ENCODE measurements at regions not wholly inside any gene's neighbourhood (a gene's known extent, or its start where the extent isn't known, plus 50 kb on each side); places are given as distances from the start of the nearest gene placed in this dataset.

DNA sequence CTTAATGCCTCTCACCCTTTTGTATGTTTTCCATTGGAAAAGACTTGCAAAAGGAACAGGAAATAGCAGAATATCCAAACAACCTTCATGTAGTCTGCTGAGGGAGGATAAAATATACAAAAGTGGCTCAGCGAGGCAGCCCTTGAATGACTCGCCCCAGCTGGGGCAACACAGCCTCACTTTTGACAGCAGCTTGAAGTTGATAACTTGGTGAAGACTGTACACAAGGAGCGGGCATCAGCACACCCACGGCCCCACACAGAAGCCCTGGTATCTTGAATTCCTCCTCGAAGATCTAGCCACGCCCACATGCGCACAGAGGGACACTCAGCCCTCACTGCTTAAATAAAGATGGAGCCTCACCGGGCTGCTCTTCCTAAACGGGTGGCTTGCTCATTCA is 161.0 kb downstream of the IRS1 start (continued):
- no peak for TF ChIP-seq ESRRA (IDR thresholded peaks at IDR 0.05; ENCODE audit: borderline replicate concordance, low read length)

DNA sequence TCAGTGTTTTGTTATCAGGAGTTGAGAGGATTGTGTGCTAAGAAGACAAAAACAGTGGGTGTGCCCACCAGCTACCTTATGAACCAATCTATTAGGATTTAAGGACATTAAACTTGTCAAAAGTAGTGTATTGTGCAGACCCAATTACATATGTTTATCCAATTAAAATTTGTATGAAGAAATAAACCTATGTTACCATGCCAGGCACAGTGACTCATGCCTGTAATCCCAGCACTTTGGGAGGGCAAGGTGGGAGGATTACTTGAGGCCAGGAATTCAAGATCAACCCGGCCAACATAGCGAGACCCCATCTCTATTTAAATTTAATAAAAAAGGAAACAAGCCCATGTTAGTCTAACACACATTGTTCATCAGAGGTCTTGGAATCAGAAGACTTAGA is 162.2 kb downstream of the IRS1 start:
- H3K9me3 ChIP-seq = peaks cover 18% of the 10 kb centered on the region; the same call in 1 of the 3 replicates
- ChIA-PET CTCF (no interaction called here), POLR2A (no interaction called here)
- H3K4me2 ChIP-seq = no peak overlapping the region
- no peak overlapping the region for H3K4me3 ChIP-seq
- no peak for DNase-seq (ENCODE audit: low read depth in 1 of 2, low spot score in 1 of 2)
- no peak for FAIRE-seq
- no peak for TF ChIP-seq ZC3H11A (IDR thresholded peaks at IDR 0.05)
- no peak for TF ChIP-seq TFCP2L1 (CRISPR knock-in tag; IDR thresholded peaks at IDR 0.05)
- TF ChIP-seq, protein P1, sequence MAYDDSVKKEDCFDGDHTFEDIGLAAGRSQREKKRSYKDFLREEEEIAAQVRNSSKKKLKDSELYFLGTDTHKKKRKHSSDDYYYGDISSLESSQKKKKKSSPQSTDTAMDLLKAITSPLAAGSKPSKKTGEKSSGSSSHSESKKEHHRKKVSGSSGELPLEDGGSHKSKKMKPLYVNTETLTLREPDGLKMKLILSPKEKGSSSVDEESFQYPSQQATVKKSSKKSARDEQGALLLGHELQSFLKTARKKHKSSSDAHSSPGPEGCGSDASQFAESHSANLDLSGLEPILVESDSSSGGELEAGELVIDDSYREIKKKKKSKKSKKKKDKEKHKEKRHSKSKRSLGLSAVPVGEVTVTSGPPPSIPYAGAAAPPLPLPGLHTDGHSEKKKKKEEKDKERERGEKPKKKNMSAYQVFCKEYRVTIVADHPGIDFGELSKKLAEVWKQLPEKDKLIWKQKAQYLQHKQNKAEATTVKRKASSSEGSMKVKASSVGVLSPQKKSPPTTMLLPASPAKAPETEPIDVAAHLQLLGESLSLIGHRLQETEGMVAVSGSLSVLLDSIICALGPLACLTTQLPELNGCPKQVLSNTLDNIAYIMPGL (CRISPR knock-in tag; IDR thresholded peaks at IDR 0.05; ENCODE audit: borderline replicate concordance) = no peak
- TF ChIP-seq RNF2 (IDR thresholded peaks at IDR 0.05; ENCODE audit: borderline replicate concordance, low read depth) = no peak
- no peak for TF ChIP-seq NR3C1 (IDR thresholded peaks at IDR 0.05)
- TF ChIP-seq HOXB5 (CRISPR knock-in tag; IDR thresholded peaks at IDR 0.05) = no peak
- TF ChIP-seq HOXA7 (CRISPR knock-in tag; IDR thresholded peaks at IDR 0.05) = no peak
- no peak for TF ChIP-seq POLR2A (IDR thresholded peaks at IDR 0.05; ENCODE audit: low read length)
- TF ChIP-seq EP300 (IDR thresholded peaks at IDR 0.05) = no peak
- TF ChIP-seq FOXS1 (CRISPR knock-in tag; IDR thresholded peaks at IDR 0.05) = no peak
- no peak for TF ChIP-seq HOXB13 (CRISPR knock-in tag; IDR thresholded peaks at IDR 0.05; ENCODE audit: low read depth)
- no peak for TF ChIP-seq ZSCAN20 (CRISPR knock-in tag; IDR thresholded peaks at IDR 0.05)
- TF ChIP-seq CHD2 (IDR thresholded peaks at IDR 0.05; ENCODE audit: low read length, partially characterized antibody) = no peak
- WGBS (ENCODE audit: missing lambda C conversion rate) = 89% methylated on average over 2 of the region's 2 CpGs
- no peaks in the 10 kb centered on the region for H3K4me1 ChIP-seq
- ATAC-seq = no peak
- H3K27ac ChIP-seq = no peak overlapping the region

DNA sequence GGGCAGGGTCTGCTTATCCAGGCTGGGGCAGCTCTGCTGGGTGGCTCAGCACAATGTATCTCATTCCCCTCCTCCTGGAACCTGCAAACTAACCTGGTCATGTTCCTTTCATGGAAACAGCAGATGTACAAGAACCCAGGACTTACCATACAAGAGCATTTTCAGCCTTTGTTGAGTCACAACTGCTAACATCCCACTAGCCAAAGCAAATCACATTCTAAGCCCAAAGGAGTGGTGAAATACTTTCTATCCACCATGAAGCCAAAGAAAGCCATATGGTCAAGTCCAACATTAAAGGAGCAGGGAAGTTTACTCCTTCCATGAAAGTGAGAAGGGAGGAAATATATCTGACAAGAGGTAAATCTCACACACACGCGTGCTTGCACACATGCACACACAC is 163.0 kb downstream of the IRS1 start:
- FAIRE-seq = no peak
- H3K27ac ChIP-seq = no peak overlapping the region
- no peak for ATAC-seq
- TF ChIP-seq, protein P2, sequence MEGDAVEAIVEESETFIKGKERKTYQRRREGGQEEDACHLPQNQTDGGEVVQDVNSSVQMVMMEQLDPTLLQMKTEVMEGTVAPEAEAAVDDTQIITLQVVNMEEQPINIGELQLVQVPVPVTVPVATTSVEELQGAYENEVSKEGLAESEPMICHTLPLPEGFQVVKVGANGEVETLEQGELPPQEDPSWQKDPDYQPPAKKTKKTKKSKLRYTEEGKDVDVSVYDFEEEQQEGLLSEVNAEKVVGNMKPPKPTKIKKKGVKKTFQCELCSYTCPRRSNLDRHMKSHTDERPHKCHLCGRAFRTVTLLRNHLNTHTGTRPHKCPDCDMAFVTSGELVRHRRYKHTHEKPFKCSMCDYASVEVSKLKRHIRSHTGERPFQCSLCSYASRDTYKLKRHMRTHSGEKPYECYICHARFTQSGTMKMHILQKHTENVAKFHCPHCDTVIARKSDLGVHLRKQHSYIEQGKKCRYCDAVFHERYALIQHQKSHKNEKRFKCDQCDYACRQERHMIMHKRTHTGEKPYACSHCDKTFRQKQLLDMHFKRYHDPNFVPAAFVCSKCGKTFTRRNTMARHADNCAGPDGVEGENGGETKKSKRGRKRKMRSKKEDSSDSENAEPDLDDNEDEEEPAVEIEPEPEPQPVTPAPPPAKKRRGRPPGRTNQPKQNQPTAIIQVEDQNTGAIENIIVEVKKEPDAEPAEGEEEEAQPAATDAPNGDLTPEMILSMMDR (IDR thresholded peaks at IDR 0.05) = no peak
- TF ChIP-seq RAD21 (conservative IDR thresholded peaks at IDR 0.05 in 1 of 2, IDR thresholded peaks at IDR 0.05 in 1 of 2) (no peak), SMC3 (IDR thresholded peaks at IDR 0.05) (no peak), CBX8 (IDR thresholded peaks at IDR 0.05) (no peak)
- TF ChIP-seq, protein P3, sequence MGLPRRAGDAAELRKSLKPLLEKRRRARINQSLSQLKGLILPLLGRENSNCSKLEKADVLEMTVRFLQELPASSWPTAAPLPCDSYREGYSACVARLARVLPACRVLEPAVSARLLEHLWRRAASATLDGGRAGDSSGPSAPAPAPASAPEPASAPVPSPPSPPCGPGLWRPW (IDR thresholded peaks at IDR 0.05) = no peak
- no peaks in the 10 kb centered on the region for H3K4me1 ChIP-seq
- WGBS (ENCODE audit: missing lambda C conversion rate) = 98% methylated on average over 2 of the region's 2 CpGs
- peaks cover 18% of the 10 kb centered on the region; the same call in 1 of the 3 replicates for H3K9me3 ChIP-seq
- no peak overlapping the region for H3K4me3 ChIP-seq
- no peak overlapping the region for H3K4me2 ChIP-seq
- ChIA-PET CTCF (interaction anchor here (1.6 kb wide), 1 partner anchor 20 kb away, joined by 3 read pairs; no protein-coding TSS in a partner anchor), POLR2A (no interaction called here)
- no peak for DNase-seq (ENCODE audit: low read depth in 1 of 2, low spot score in 1 of 2)

DNA sequence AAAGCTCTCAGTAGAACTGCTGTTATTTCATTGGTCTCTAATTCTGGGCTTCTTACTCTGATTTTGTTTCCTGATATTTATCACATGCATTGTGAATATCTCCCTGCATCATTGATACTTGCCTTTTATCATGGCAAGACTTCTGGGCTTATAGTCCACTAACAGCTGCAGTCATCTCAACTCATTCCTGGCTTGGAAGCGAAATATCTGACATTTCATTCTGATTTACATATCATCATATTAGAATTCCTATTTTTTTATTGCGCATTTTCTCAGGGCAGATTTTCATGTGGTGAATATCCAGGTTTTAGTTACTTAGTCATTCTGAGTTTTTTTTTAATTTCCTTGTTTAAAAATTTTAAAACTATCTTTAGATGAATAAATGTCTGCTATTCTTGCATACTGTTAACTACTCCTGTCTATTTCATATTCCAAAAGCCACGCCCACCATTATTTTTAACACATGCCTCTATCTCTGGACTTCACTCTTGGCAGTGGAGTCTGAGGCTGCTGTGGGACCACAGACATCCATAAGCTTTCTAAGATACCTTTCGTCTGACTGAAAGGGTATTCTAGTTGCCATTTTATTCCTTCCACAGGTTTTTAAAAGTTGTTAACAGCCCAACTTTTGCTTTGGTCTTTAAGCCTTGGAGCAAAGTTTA is 164.5 kb downstream of the IRS1 start:
- WGBS (ENCODE audit: missing lambda C conversion rate) = 74% methylated on average over 4 of the region's 4 CpGs
- Histone ChIP-seq H3K4me2 (no peak overlapping the region), H3K27ac (no peak overlapping the region), H3K4me1 (no peaks in the 10 kb centered on the region), H3K9me3 (peaks cover 5% of the 10 kb centered on the region; the same call in 1 of the 3 replicates), H3K4me3 (no peak overlapping the region)
- ATAC-seq (no peak), DNase-seq (ENCODE audit: low read depth in 1 of 2, low spot score in 1 of 2) (no peak), FAIRE-seq (no peak)
- CTCF ChIA-PET = interaction anchor here (1.6 kb wide), 1 partner anchor 18 kb away, joined by 3 read pairs; no protein-coding TSS in a partner anchor
- POLR2A ChIA-PET = no interaction called here
- TF ChIP-seq HDAC2 (IDR thresholded peaks at IDR 0.05) = no peak
- TF ChIP-seq NFE2L2 (conservative IDR thresholded peaks at IDR 0.05; ENCODE audit: low read length) = no peak
- no peak for TF ChIP-seq JUNB (IDR thresholded peaks at IDR 0.05)
- TF ChIP-seq ZC3H11A (IDR thresholded peaks at IDR 0.05) = no peak
- TF ChIP-seq ZNF302 (CRISPR knock-in tag; IDR thresholded peaks at IDR 0.05) = no peak
- no peak for TF ChIP-seq FOXS1 (CRISPR knock-in tag; IDR thresholded peaks at IDR 0.05)
- no peak for TF ChIP-seq NPAS2 (CRISPR knock-in tag; IDR thresholded peaks at IDR 0.05; ENCODE audit: borderline replicate concordance)

Measured in A549 (cell line).